ENCODE measurements at regions not wholly inside any gene's neighbourhood (a gene's known extent, or its start where the extent isn't known, plus 50 kb on each side); places are given as distances from the start of the nearest gene placed in this dataset.

GRCh38 chr22:47990481-47990880, 1228.0 kb downstream of the TBC1D22A start:
- Histone ChIP-seq H3K4me1 (ENCODE audit: insufficient read depth, low read length) (no peaks in the 10 kb centered on the region), H3K4me3 (ENCODE audit: low read length) (no peak overlapping the region), H2AFZ (ENCODE audit: low read depth, low read length) (no peak overlapping the region), H3K27me3 (ENCODE audit: insufficient read depth, low read length) (no peaks in the 10 kb centered on the region), H3K9me3 (ENCODE audit: low read length) (no peaks in the 10 kb centered on the region), H3K36me3 (ENCODE audit: insufficient read depth, low read length) (no peaks in the 10 kb centered on the region)

- no peak overlapping the region for H2AFZ ChIP-seq (ENCODE audit: low read depth, low read length)
- H3K27me3 ChIP-seq (ENCODE audit: insufficient read depth, low read length) = no peaks in the 10 kb centered on the region
- no peaks in the 10 kb centered on the region for H3K36me3 ChIP-seq (ENCODE audit: insufficient read depth, low read length)
- no peaks in the 10 kb centered on the region for H3K4me1 ChIP-seq (ENCODE audit: insufficient read depth, low read length)
- no peaks in the 10 kb centered on the region for H3K9me3 ChIP-seq (ENCODE audit: low read length)
- H3K4me3 ChIP-seq (ENCODE audit: low read length) = no peak overlapping the region
Measured at GRCh38 chr22:47987885-47988515, 1225.5 kb downstream of the TBC1D22A start.

GRCh38 chr22:47976219-47976618, 1213.8 kb downstream of the TBC1D22A start:
- Histone ChIP-seq H3K27me3 (ENCODE audit: insufficient read depth, low read length) (no peaks in the 10 kb centered on the region), H3K4me1 (ENCODE audit: insufficient read depth, low read length) (no peaks in the 10 kb centered on the region), H3K9me3 (ENCODE audit: low read length) (no peaks in the 10 kb centered on the region), H3K36me3 (ENCODE audit: insufficient read depth, low read length) (no peaks in the 10 kb centered on the region), H3K4me3 (ENCODE audit: low read length) (no peak overlapping the region), H2AFZ (ENCODE audit: low read depth, low read length) (no peak overlapping the region)

GRCh38 chr22:47967831-47968230, 1205.4 kb downstream of the TBC1D22A start:
- H2AFZ ChIP-seq (ENCODE audit: low read depth, low read length) = no peak overlapping the region
- no peak overlapping the region for H3K4me3 ChIP-seq (ENCODE audit: low read length)
- H3K9me3 ChIP-seq (ENCODE audit: low read length) = no peaks in the 10 kb centered on the region
- H3K4me1 ChIP-seq (ENCODE audit: insufficient read depth, low read length) = no peaks in the 10 kb centered on the region
- no peaks in the 10 kb centered on the region for H3K27me3 ChIP-seq (ENCODE audit: insufficient read depth, low read length)
- H3K36me3 ChIP-seq (ENCODE audit: insufficient read depth, low read length) = no peaks in the 10 kb centered on the region

- Histone ChIP-seq H3K9me3 (ENCODE audit: low read length) (no peaks in the 10 kb centered on the region), H3K27me3 (ENCODE audit: insufficient read depth, low read length) (no peaks in the 10 kb centered on the region), H3K4me1 (ENCODE audit: insufficient read depth, low read length) (no peaks in the 10 kb centered on the region), H3K4me3 (ENCODE audit: low read length) (no peak overlapping the region), H2AFZ (ENCODE audit: low read depth, low read length) (no peak overlapping the region), H3K36me3 (ENCODE audit: insufficient read depth, low read length) (no peaks in the 10 kb centered on the region)
Measured at GRCh38 chr22:47966316-47966715, 1203.9 kb downstream of the TBC1D22A start.

- no peaks in the 10 kb centered on the region for H3K36me3 ChIP-seq (ENCODE audit: insufficient read depth, low read length)
- H3K9me3 ChIP-seq (ENCODE audit: low read length) = no peaks in the 10 kb centered on the region
- H3K27me3 ChIP-seq (ENCODE audit: insufficient read depth, low read length) = no peaks in the 10 kb centered on the region
- no peak overlapping the region for H2AFZ ChIP-seq (ENCODE audit: low read depth, low read length)
- H3K4me1 ChIP-seq (ENCODE audit: insufficient read depth, low read length) = no peaks in the 10 kb centered on the region
- no peak overlapping the region for H3K4me3 ChIP-seq (ENCODE audit: low read length)
Measured at GRCh38 chr22:47965896-47966295, 1203.4 kb downstream of the TBC1D22A start.

GRCh38 chr22:47965066-47965465, 1202.6 kb downstream of the TBC1D22A start:
- Histone ChIP-seq H3K27me3 (ENCODE audit: insufficient read depth, low read length) (no peaks in the 10 kb centered on the region), H3K9me3 (ENCODE audit: low read length) (no peaks in the 10 kb centered on the region), H2AFZ (ENCODE audit: low read depth, low read length) (no peak overlapping the region), H3K36me3 (ENCODE audit: insufficient read depth, low read length) (no peaks in the 10 kb centered on the region), H3K4me3 (ENCODE audit: low read length) (no peak overlapping the region), H3K4me1 (ENCODE audit: insufficient read depth, low read length) (no peaks in the 10 kb centered on the region)

GRCh38 chr22:47963660-47964059, 1201.2 kb downstream of the TBC1D22A start:
- no peaks in the 10 kb centered on the region for H3K36me3 ChIP-seq (ENCODE audit: insufficient read depth, low read length)
- H3K27me3 ChIP-seq (ENCODE audit: insufficient read depth, low read length) = no peaks in the 10 kb centered on the region
- H3K9me3 ChIP-seq (ENCODE audit: low read length) = no peaks in the 10 kb centered on the region

GRCh38 chr22:47957649-47958048, 1195.2 kb downstream of the TBC1D22A start:
- Histone ChIP-seq H3K27me3 (ENCODE audit: insufficient read depth, low read length) (no peaks in the 10 kb centered on the region), H2AFZ (ENCODE audit: low read depth, low read length) (no peak overlapping the region), H3K9me3 (ENCODE audit: low read length) (no peaks in the 10 kb centered on the region), H3K4me3 (ENCODE audit: low read length) (no peak overlapping the region), H3K36me3 (ENCODE audit: insufficient read depth, low read length) (no peaks in the 10 kb centered on the region), H3K4me1 (ENCODE audit: insufficient read depth, low read length) (no peaks in the 10 kb centered on the region)

More at GRCh38 chr22:47963660-47964059, 1201.2 kb downstream of the TBC1D22A start:
- Histone ChIP-seq H3K4me3 (ENCODE audit: low read length) (no peak overlapping the region), H2AFZ (ENCODE audit: low read depth, low read length) (no peak overlapping the region), H3K4me1 (ENCODE audit: insufficient read depth, low read length) (no peaks in the 10 kb centered on the region)

GRCh38 chr22:47954107-47954506, 1191.7 kb downstream of the TBC1D22A start:
- no peak overlapping the region for H2AFZ ChIP-seq (ENCODE audit: low read depth, low read length)
- H3K9me3 ChIP-seq (ENCODE audit: low read length) = no peaks in the 10 kb centered on the region
- no peak overlapping the region for H3K4me3 ChIP-seq (ENCODE audit: low read length)
- H3K4me1 ChIP-seq (ENCODE audit: insufficient read depth, low read length) = no peaks in the 10 kb centered on the region
- no peaks in the 10 kb centered on the region for H3K36me3 ChIP-seq (ENCODE audit: insufficient read depth, low read length)
- H3K27me3 ChIP-seq (ENCODE audit: insufficient read depth, low read length) = no peaks in the 10 kb centered on the region

GRCh38 chr22:47944941-47945340, 1182.5 kb downstream of the TBC1D22A start:
- no peaks in the 10 kb centered on the region for H3K9me3 ChIP-seq (ENCODE audit: low read length)
- no peak overlapping the region for H2AFZ ChIP-seq (ENCODE audit: low read depth, low read length)
- no peaks in the 10 kb centered on the region for H3K27me3 ChIP-seq (ENCODE audit: insufficient read depth, low read length)
- no peak overlapping the region for H3K4me3 ChIP-seq (ENCODE audit: low read length)
- no peaks in the 10 kb centered on the region for H3K36me3 ChIP-seq (ENCODE audit: insufficient read depth, low read length)
- H3K4me1 ChIP-seq (ENCODE audit: insufficient read depth, low read length) = no peaks in the 10 kb centered on the region

- Histone ChIP-seq H3K36me3 (ENCODE audit: insufficient read depth, low read length) (no peaks in the 10 kb centered on the region), H3K4me1 (ENCODE audit: insufficient read depth, low read length) (no peaks in the 10 kb centered on the region), H3K4me3 (ENCODE audit: low read length) (no peak overlapping the region), H2AFZ (ENCODE audit: low read depth, low read length) (no peak overlapping the region), H3K9me3 (ENCODE audit: low read length) (no peaks in the 10 kb centered on the region), H3K27me3 (ENCODE audit: insufficient read depth, low read length) (no peaks in the 10 kb centered on the region)
Measured at GRCh38 chr22:47943729-47944700, 1181.6 kb downstream of the TBC1D22A start.

- Histone ChIP-seq H3K4me1 (ENCODE audit: insufficient read depth, low read length) (no peaks in the 10 kb centered on the region), H3K4me3 (ENCODE audit: low read length) (no peak overlapping the region), H3K27me3 (ENCODE audit: insufficient read depth, low read length) (no peaks in the 10 kb centered on the region), H3K36me3 (ENCODE audit: insufficient read depth, low read length) (no peaks in the 10 kb centered on the region), H2AFZ (ENCODE audit: low read depth, low read length) (no peak overlapping the region), H3K9me3 (ENCODE audit: low read length) (no peaks in the 10 kb centered on the region)
Measured at GRCh38 chr22:47940211-47940610, 1177.8 kb downstream of the TBC1D22A start.

Measured in neuron (in vitro differentiated cells).